GM10266 (cell line): ENCODE measurements at regions not wholly inside any gene's neighbourhood (a gene's known extent, or its start where the extent isn't known, plus 50 kb on each side); places are given as distances from the start of the nearest gene placed in this dataset.

Source experiments
- DNase-seq: peaks from one replicate; pipeline ENCODE4 v3.0.0; 2012; ENCODE audit errors: extremely low spot score
- TF ChIP-seq, protein P1 (sequence below): IDR thresholded peaks from 2 replicates; pipeline ENCODE4 v1.5.1; 2012; ENCODE audit warnings: mild to moderate bottlenecking, low read depth; ENCODE audit not compliant: control insufficient read depth, insufficient read depth; ENCODE audit errors: missing control alignments

DNA sequence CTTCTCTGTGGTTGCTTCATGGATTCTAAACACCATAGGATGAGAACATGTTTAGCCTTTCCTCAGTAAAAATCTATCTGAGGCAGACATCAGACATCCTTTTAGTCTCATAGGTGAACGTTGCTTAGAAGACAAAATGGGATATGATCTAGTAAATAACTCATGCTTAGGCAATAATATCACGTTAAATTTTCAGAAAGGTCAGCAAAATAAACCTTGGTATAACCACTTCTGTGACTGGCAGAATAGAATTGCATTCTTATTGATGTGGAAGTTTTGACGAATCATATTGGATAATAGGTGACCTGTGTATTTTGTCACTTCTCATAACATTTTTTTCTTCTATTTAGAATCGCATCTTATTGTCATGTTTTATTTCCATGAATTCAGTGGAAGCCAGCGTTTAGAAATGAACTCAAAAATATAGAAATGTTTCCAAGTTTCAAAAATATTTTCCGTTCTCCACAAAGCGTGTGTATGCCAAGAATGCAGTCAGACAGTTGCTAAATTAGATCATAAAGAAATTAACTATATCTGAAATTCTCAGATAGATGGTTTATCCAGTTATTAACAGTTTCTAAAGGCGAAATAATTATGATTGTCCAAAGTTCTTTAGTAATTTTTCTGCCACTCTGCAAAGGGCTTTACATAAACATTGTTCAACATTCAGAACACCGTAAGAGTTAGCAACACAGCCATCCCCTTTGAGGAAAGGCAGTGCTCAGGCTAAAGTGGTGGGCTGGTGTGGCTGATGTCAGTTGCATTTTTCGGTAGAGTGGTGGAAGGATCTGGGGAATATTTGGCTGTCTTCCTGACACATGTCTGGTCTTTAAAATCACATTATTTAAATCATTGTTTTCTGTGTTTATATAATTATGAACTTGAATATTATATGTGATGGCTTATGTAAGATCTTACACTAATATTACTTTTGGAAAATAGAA, 827.2 kb downstream of the MTRR start:
- TF ChIP-seq, protein P1, sequence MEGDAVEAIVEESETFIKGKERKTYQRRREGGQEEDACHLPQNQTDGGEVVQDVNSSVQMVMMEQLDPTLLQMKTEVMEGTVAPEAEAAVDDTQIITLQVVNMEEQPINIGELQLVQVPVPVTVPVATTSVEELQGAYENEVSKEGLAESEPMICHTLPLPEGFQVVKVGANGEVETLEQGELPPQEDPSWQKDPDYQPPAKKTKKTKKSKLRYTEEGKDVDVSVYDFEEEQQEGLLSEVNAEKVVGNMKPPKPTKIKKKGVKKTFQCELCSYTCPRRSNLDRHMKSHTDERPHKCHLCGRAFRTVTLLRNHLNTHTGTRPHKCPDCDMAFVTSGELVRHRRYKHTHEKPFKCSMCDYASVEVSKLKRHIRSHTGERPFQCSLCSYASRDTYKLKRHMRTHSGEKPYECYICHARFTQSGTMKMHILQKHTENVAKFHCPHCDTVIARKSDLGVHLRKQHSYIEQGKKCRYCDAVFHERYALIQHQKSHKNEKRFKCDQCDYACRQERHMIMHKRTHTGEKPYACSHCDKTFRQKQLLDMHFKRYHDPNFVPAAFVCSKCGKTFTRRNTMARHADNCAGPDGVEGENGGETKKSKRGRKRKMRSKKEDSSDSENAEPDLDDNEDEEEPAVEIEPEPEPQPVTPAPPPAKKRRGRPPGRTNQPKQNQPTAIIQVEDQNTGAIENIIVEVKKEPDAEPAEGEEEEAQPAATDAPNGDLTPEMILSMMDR: no peak

DNA sequence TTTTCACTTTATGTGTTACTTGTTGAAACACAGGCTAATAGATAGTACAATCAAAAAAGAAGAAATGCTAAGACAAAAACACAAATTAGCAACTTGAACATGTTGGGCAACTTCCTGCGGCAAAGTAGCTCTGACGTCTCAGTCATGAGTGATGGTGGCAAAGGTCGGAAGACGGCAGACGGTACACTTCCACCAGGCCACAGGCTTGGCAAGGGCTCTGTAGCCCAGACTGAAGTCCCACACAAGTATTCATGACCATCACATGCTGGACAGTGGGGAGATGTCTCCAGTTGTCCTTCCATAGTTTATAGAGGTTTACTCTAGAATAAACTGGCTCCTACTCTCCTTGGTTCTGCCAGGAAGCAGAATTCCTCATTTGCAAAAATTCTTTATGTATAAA, 831.3 kb downstream of the MTRR start:
- DNase-seq: no peak
- TF ChIP-seq, protein P1: no peak

More for the DNA sequence above, 827.2 kb downstream of the MTRR start:
- no peak for DNase-seq

DNA sequence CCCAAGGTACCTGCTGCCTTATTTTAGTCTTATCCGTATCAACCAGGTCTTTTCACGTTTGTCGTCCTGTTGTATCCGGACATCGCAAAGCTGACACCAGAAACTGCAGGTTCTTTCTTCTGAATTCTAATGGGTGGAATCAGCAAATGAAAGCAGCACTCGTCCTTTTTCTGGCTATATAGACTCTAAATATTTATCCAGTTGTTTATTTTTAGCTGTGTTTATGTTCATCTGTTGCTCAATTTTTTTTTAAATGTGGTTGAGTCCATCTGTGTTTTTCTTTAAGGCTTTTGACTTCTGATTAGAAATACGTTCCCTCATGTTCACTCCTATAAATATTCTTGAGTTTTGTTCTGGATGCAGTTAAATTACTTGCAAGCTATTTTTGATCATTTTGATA, 831.7 kb downstream of the MTRR start:
- DNase-seq: no peak

DNA sequence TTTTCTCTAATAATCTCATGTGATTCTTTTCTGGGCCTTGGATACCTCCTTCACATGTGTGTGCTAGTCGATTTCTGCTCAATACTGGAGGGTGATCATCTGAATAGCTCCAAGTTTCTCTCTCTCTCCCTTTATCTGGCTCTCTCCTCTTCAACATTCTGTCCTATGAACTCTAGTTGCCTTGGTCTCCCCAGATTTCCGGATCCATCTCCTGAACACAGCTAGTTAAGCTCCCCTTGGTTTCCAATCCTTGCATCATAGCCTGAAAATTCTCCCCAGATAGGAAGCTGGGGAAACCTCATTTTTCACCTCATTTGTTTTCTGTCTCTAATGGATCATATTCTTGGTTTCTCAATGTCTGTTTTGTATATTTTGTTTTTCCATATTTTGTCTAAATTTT, 832.3 kb downstream of the MTRR start:
- TF ChIP-seq, protein P1: no peak
- no peak for DNase-seq

More for the DNA sequence above, 831.7 kb downstream of the MTRR start:
- TF ChIP-seq, protein P1: no peak

DNA sequence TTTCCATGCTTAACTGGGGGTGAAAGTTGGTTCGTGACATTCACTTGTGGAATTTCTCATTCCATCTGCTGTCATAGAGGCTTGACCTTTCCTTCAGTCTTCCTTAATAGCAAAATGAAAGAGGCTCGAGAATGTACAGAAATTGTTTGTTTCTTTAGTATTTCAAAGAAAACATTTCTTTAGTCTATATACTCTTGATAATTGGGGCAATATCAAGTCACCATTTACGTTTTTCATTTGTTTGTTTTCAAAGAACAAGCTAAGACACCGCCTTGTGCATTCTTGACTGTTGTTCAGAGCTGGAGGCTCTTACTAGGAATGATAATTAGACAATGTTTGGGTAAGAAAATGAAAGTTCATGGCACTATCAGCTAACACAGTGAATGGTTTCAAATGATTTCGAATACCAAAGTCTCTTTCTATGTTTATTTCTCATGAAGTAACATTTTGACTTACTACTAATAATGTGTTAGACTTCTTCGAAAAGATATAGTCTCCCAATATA, 835.4 kb downstream of the SEMA5A start:
- TF ChIP-seq, protein P1: no peak
- no peak for DNase-seq

DNA sequence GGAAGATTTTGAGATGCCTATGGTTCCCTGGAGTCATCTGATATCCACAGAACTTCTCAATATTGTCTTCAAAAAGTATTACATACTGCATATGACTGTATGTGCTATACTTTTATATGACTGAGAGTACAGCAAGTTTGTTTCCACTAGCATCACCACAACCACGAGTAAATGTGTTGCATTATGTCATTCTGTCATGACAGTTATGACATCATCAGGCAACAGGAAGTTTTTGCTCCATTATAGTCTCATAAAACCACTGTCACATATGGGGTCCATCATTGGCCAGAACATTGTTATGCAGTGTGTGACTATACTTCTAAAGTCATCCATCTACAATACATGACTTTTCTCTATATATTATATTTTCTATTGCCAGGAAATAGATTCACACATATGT, 831.7 kb downstream of the SEMA5A start:
- TF ChIP-seq, protein P1: no peak
- no peak for DNase-seq

DNA sequence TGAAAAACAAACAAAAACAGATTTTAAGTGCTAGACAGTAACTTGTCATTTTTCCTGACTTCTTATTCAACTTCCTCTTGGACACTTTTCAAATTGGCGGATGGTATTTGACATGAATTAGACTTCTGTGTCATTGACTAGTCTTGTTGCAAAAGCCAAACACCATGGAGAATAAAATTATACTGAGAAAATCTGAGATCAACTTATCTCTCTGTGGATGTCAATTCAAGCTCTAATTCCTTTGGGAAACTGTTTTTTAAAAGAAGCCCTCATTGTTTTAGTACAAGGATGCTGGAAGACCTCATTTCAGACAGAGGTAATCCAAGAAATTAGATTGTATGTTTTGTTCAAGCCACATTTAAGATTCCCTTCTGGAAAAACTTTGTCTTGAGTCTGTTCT, 831.0 kb downstream of the SEMA5A start:
- DNase-seq: no peak
- TF ChIP-seq, protein P1: no peak
